ENCODE measurements at regions not wholly inside any gene's neighbourhood (a gene's known extent, or its start where the extent isn't known, plus 50 kb on each side); places are given as distances from the start of the nearest gene placed in this dataset.

DNA sequence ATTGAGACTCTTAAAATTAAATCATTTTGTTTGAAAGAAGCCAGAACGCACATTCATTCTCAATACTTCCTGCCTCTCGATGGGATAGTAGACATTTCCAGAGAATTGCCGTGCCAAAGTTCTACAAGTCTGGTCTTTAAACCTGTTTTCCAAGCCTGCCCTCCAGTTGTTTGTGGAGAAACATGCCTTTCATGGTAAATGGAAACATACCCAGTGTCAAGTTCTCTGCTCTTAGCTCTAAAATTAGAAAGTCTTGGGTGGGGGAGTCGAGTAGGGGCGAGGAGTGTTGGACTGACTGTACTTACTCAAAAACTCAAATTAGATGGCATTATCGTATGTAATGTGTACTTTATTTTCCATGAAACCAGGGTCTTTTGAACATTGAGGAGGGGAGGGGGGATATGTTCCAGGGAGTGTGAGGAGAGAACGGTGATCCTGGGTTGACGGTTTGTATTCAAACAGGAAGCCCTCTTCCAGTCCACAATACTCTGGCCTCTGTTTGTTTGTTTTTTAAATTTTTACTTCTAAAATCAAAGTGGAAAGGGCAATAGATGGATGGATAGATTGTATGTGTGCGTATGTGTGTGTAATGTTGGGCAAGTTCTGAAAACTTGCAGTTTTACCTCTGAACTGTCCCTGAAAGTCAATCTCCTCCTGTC lies 106.8 kb upstream of the ARMC2 start:
- TF ChIP-seq, protein P1, sequence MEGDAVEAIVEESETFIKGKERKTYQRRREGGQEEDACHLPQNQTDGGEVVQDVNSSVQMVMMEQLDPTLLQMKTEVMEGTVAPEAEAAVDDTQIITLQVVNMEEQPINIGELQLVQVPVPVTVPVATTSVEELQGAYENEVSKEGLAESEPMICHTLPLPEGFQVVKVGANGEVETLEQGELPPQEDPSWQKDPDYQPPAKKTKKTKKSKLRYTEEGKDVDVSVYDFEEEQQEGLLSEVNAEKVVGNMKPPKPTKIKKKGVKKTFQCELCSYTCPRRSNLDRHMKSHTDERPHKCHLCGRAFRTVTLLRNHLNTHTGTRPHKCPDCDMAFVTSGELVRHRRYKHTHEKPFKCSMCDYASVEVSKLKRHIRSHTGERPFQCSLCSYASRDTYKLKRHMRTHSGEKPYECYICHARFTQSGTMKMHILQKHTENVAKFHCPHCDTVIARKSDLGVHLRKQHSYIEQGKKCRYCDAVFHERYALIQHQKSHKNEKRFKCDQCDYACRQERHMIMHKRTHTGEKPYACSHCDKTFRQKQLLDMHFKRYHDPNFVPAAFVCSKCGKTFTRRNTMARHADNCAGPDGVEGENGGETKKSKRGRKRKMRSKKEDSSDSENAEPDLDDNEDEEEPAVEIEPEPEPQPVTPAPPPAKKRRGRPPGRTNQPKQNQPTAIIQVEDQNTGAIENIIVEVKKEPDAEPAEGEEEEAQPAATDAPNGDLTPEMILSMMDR (IDR thresholded peaks at IDR 0.05), result no peak
- TF ChIP-seq POLR2A (IDR thresholded peaks at IDR 0.05) (no peak), POLR2AphosphoS5 (IDR thresholded peaks at IDR 0.05) (no peak), EP300 (IDR thresholded peaks at IDR 0.05; ENCODE audit: low read depth) (no peak)

Measured in transverse colon (tissue), 4 donors.